GM23248 (cell line): ENCODE measurements at regions not wholly inside any gene's neighbourhood (a gene's known extent, or its start where the extent isn't known, plus 50 kb on each side); places are given as distances from the start of the nearest gene placed in this dataset.

Experiments used
- EZH2 ChIP-seq: fragments of 200-600 bp; sonication (generic); IDR thresholded peaks from 2 replicates; pipeline ENCODE4 v1.6.1; 2018; ENCODE audit warnings: antibody characterized with exemption, mild to moderate bottlenecking; ENCODE audit not compliant: insufficient read depth, poor library complexity, severe bottlenecking
- EZH2phosphoT487 ChIP-seq: fragments of 200-600 bp; sonication (generic); IDR thresholded peaks from 2 replicates; pipeline ENCODE4 v1.6.1; 2018; ENCODE audit warnings: antibody characterized with exemption, moderate library complexity, mild to moderate bottlenecking, low read depth; ENCODE audit not compliant: insufficient read depth

- TF ChIP-seq EZH2 (no peak), EZH2phosphoT487 (no peak)
These were observed 425.8 kb upstream of the B3GAT1 start for GRCh38 chr11:134837887-134838232.
